TTC549 (cell line): ENCODE measurements at regions not wholly inside any gene's neighbourhood (a gene's known extent, or its start where the extent isn't known, plus 50 kb on each side); places are given as distances from the start of the nearest gene placed in this dataset.

ENCODE experiments used
- FAIRE-seq: peaks from 2 replicates; lab custom pipeline; 2012; peaks lifted over from hg19 to GRCh38; lab: Jason Lieb, UNC

- no peak for FAIRE-seq
These were observed 273.1 kb upstream of the FOXG1 start for GRCh38 chr14:28493516-28493915.

DNA sequence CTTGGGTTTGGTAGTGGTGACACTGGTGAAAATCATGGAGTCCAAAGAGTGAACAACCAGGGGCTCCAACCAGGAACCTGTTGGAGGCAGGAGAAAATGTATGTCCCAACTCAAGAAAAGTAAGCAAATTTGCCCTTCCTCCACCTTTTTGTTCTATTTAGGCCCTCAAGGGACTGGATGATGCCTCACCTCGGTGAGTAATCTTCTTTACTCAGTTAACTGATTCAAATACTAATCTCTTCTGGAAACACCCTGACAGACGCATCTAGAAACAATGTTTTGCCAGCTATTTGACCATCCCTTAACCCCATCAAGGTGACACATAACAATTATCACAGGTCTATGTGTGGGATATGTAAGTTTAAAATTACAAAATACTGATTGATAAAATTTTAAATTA is 272.4 kb upstream of the FOXG1 start:
- FAIRE-seq: no peak

DNA sequence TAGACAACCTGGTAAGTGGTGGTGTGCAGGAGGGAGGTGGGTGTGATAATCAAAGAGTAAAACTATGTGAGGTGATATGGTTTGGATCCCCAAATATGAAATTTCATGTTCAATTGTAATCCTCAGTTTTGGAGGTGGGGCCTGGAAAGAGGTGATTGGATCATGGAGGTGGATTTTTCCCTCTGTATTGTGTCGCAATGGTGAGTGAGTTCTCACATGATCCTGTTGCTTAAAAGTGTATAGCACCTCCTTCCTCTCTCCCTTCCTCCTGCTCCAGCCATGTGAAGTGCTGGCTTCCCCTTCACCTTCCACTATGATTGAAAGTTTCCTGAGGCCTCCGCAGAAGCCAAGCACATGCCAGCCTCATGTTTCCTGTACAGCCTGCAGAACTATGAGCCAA is 270.2 kb upstream of the FOXG1 start:
- no peak for FAIRE-seq

- FAIRE-seq: no peak
These were observed 264.1 kb upstream of the FOXG1 start for GRCh38 chr14:28502517-28502916.

DNA sequence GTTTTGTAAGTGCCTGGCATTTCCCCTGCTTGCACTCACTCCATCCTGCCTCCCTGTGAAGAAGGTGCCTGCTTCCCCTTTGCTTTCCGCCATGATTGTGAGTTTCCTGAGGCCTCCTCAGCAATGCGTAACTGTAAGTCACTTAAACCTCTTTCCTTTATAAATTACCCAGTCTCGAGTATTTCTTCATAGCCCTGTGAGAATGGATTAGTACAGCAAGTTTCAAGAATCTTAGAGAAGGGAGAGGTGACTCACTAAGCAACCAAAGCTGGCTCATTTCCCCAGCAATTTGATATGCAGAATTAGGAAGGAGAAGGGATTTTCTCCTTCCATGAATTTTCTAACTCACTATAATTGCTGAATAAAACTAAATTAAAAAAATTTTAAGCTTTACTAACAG is 251.0 kb upstream of the FOXG1 start:
- FAIRE-seq: no peak

- no peak for FAIRE-seq
These were observed 229.7 kb upstream of the FOXG1 start for GRCh38 chr14:28536889-28537288.

GRCh38 chr14:28542040-28542439 is 224.5 kb upstream of the FOXG1 start:
- FAIRE-seq: no peak

DNA sequence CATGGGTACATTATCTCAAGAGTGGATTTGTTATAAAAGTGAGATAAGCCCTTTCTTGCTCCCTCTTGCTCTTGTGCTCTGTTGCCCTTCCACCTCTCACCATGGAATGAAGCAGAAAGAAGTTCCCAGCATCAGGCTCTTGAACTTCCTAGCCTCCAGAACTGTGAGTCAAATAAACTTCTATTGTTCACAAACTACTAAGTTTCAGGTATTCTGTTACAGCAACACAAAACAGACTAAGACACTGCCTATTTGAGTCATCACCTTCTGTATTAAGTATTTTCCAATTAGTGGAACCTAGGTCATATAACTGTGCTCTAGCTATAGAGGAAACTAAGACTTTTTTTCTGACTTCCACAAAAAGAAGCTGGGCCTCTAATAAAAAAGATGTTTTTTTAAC is 201.2 kb upstream of the FOXG1 start:
- no peak for FAIRE-seq

- FAIRE-seq: no peak
These were observed 196.2 kb upstream of the FOXG1 start for GRCh38 chr14:28570391-28570790.

GRCh38 chr14:28571636-28572035 is 195.0 kb upstream of the FOXG1 start:
- FAIRE-seq: no peak

GRCh38 chr14:28576523-28576922 is 190.1 kb upstream of the FOXG1 start:
- no peak for FAIRE-seq

- no peak for FAIRE-seq
These were observed 189.4 kb upstream of the FOXG1 start for GRCh38 chr14:28577187-28577586.

DNA sequence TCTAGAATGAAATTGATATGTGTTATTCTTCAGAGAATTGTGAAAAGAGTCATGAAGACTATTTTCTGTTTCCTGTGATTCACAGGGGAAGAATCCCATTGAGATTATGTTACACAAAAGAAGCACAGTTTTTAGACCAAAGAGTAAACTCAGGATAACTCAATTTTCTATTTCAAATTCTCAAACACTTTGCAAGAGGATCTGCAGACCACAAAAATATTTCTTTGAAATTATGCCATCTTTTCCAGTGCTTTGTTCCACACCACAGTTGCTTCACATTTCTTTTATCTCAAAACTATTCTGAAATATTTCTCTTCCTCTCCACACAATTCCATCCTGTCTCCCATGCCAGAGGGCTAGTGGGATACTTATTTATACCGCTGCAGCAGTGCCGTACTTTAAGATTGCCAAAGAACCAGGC is 188.9 kb upstream of the FOXG1 start:
- no peak for FAIRE-seq

GRCh38 chr14:28584951-28585350 is 181.6 kb upstream of the FOXG1 start:
- FAIRE-seq: no peak

DNA sequence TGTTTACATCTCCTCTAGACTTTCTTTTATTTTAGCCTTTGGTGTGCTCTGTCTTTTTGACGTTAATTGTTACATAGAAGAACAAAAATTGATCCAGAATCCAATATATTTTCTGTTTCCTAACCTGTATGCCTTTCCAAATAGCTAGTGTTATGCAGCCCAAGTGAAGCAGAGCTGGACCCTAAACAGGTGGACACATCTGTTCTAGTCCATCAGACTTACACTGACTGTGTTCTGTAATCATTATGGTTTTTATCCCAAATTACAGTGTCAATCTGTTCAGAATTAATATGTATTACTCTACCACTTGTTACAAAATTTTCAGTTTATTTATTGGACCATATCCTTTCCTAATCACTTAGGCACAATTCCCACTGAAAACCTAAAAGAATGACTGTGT is 176.8 kb upstream of the FOXG1 start:
- no peak for FAIRE-seq

GRCh38 chr14:28596391-28596790 is 170.2 kb upstream of the FOXG1 start:
- no peak for FAIRE-seq

GRCh38 chr14:28599191-28599590 is 167.4 kb upstream of the FOXG1 start:
- no peak for FAIRE-seq

DNA sequence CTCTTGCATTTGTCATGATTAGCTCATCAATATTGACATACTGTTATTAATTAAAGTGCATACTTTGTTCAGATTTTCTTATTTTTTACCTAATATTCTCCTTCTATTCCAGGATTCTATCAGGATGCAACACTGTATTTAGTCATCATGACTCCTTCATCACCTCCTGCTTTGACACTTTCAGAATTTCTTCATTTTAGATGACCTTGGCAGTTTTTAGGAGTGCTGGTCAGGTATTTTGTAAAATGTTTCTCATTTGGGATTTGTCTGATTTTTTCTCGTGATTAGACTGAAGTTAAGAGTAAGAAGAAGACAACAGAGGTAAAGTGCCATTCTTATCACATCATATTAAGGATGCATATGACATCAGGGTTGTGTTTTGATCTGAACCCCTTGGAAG is 167.0 kb upstream of the FOXG1 start:
- no peak for FAIRE-seq

GRCh38 chr14:28603606-28604005 is 163.0 kb upstream of the FOXG1 start:
- FAIRE-seq: no peak

DNA sequence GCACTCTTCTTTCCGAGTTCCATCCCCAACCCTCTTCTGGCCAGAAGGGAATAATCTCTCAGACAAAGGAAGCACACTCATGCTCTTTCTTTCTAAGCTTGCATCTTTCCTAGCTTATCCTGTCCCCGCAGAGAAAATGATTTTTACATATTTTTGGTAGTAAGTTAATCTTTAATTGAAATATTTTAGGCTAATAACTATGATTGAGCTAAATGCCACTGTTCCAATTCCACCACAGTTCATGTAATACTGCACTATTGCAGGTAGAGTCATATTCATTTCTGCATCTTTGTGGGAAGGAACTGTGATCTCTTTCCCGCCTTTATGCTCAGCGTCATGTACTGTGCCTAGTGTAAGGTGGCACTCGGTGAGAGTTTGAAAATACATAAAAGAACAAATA is 158.9 kb upstream of the FOXG1 start:
- no peak for FAIRE-seq

GRCh38 chr14:28608443-28608842 is 158.1 kb upstream of the FOXG1 start:
- FAIRE-seq: no peak

DNA sequence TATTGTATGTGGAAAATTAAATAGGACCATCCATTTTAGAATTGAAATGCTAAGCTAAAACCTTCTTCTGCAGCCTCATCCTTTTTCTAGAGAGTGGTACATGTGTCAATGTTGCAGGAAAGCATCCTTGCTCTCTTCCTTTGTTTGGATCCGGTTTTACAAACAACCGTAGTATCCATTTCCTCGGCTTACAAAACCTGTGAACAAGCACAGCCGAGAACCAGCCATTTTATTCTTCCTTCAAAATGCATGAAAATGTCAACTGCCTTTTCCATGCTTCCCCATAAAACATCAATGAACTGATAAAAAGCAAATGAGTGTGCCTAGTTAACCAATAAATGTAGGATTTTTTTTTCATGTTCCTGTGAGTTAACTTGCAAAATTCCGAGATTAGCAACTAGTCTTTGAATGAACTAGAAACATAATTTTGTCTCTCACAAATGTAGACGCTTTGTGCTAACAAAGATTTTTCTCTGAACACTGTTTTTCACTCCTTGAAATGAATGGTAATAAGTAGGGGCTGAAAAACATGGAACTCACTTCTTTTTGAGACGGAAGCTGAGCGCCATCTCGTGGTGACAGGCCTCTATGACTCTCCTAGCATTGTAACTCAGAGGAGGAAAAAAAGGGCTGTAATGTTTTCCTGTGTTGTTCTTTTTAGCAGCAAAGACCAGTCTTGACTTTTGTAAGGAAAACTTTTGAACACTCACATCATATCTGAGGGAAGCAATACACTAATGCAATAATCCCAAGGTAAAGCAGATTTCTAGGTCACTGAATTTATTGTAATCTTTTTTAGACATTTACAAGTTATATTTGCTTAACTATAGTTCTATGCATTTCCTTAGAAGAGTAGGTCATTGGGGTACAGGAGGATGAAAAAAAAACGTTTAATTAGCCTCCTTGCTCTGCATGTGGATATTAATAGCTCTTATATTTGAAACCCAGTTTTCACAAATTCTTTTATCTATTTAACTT is 157.4 kb upstream of the FOXG1 start:
- no peak for FAIRE-seq

GRCh38 chr14:28612414-28612813 is 154.2 kb upstream of the FOXG1 start:
- no peak for FAIRE-seq

DNA sequence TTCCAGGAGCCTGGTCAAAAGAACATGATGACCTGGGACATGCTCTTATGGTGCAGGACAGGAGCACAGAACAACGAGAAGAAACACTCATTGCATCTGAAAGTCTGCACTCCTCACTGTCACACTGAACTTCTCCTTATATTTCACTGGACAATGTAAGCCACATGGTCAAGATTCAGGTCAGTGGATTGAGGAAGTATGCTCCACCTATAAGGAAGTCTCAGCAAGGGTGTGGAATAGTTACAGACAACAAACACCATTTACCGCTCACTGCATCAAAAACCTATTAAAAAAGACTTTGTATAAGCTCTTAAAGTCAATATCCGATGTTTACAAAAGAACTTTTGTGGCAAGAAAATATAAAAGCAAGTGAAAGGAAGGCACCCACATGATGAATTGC is 153.1 kb upstream of the FOXG1 start:
- FAIRE-seq: no peak
